ENCODE measurements at regions not wholly inside any gene's neighbourhood (a gene's known extent, or its start where the extent isn't known, plus 50 kb on each side); places are given as distances from the start of the nearest gene placed in this dataset.

DNA sequence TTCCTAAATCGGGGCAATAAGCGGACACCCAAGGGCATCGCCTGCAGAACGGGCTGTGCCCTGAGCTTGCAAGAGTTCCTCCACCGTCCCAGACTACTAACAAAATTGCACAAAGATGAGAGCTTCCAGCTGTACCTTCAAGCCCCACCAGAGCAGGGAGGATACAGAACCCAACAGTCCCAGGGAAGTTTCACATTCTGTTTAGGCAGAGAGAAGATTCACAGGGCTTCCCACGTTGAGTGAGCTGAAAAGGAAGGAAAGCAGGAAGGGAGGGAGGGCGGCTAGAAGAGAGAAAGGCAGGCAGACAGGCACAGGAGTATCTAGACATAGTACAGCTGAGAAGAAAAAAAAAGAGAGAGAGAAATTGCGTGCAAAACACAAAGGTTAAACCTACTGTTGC lies 112.6 kb upstream of the AFDN start:
- FAIRE-seq: no peak
- POLR2A ChIA-PET: no interaction called here
- CTCF ChIA-PET: interaction anchor here (0.8 to 1.7 kb wide), 2 partner anchors 10 to 114 kb away, joined by 3 to 5 read pairs; no protein-coding TSS in a partner anchor
- H3K4me2 ChIP-seq: no peak overlapping the region
- H3K4me3 ChIP-seq: no peak overlapping the region
- no peak overlapping the region for H3K27ac ChIP-seq
- TF ChIP-seq NR3C1 (IDR thresholded peaks at IDR 0.05) (no peak), TFCP2L1 (CRISPR knock-in tag; IDR thresholded peaks at IDR 0.05) (no peak), JUN (IDR thresholded peaks at IDR 0.05) (no peak), TP53 (CRISPR knock-in tag; IDR thresholded peaks at IDR 0.05) (no peak), CEBPB (IDR thresholded peaks at IDR 0.05) (no peak), SMC3 (IDR thresholded peaks at IDR 0.05) (no peak), NPAS2 (CRISPR knock-in tag; IDR thresholded peaks at IDR 0.05; ENCODE audit: borderline replicate concordance) (no peak), CBX8 (IDR thresholded peaks at IDR 0.05) (no peak)
- TF ChIP-seq, protein P1, sequence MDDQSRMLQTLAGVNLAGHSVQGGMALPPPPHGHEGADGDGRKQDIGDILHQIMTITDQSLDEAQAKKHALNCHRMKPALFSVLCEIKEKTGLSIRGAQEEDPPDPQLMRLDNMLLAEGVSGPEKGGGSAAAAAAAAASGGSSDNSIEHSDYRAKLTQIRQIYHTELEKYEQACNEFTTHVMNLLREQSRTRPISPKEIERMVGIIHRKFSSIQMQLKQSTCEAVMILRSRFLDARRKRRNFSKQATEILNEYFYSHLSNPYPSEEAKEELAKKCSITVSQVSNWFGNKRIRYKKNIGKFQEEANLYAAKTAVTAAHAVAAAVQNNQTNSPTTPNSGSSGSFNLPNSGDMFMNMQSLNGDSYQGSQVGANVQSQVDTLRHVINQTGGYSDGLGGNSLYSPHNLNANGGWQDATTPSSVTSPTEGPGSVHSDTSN (IDR thresholded peaks at IDR 0.05): no peak
- TF ChIP-seq, protein P2, sequence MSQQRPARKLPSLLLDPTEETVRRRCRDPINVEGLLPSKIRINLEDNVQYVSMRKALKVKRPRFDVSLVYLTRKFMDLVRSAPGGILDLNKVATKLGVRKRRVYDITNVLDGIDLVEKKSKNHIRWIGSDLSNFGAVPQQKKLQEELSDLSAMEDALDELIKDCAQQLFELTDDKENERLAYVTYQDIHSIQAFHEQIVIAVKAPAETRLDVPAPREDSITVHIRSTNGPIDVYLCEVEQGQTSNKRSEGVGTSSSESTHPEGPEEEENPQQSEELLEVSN (IDR thresholded peaks at IDR 0.05; ENCODE audit: borderline replicate concordance, low read depth): no peak
- TF ChIP-seq, protein P3, sequence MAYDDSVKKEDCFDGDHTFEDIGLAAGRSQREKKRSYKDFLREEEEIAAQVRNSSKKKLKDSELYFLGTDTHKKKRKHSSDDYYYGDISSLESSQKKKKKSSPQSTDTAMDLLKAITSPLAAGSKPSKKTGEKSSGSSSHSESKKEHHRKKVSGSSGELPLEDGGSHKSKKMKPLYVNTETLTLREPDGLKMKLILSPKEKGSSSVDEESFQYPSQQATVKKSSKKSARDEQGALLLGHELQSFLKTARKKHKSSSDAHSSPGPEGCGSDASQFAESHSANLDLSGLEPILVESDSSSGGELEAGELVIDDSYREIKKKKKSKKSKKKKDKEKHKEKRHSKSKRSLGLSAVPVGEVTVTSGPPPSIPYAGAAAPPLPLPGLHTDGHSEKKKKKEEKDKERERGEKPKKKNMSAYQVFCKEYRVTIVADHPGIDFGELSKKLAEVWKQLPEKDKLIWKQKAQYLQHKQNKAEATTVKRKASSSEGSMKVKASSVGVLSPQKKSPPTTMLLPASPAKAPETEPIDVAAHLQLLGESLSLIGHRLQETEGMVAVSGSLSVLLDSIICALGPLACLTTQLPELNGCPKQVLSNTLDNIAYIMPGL (CRISPR knock-in tag; IDR thresholded peaks at IDR 0.05; ENCODE audit: borderline replicate concordance): no peak
- TF ChIP-seq, protein P4, sequence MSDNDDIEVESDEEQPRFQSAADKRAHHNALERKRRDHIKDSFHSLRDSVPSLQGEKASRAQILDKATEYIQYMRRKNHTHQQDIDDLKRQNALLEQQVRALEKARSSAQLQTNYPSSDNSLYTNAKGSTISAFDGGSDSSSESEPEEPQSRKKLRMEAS (IDR thresholded peaks at IDR 0.05): no peak
- 0% methylated on average over 3 of the region's 8 CpGs for WGBS (ENCODE audit: missing lambda C conversion rate)
- no peak for DNase-seq (ENCODE audit: low read depth in 1 of 2, low spot score in 1 of 2)
- H3K9me3 ChIP-seq: no peaks in the 10 kb centered on the region
- ATAC-seq: no peak; a peak in 1 of 6 replicates
- no peaks in the 10 kb centered on the region for H3K4me1 ChIP-seq

DNA sequence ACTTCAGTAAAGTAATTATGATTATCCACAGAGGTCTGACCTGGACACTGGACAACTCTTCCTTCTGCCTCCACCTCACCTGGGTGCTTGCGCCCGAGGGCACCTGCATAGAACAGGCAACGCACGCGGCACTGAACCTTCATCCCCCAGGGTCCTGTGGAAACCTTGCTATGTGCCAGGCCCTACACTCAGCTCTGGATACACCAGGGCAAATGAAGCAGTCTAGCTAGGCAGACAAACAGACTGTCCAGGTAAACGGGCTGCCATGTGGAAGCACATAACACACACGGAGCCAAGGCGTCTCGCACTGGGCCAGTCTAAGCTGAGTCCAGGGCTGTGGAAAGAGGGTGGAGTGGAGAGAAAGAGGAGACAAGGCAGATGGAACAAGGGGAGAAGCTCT lies 109.3 kb upstream of the AFDN start:
- Histone ChIP-seq H3K4me1 (no peaks in the 10 kb centered on the region), H3K4me2 (no peak overlapping the region), H3K4me3 (no peak overlapping the region), H3K27ac (no peak overlapping the region), H3K9me3 (no peaks in the 10 kb centered on the region)
- TF ChIP-seq ZFP36 (IDR thresholded peaks at IDR 0.05; ENCODE audit: borderline replicate concordance, partially characterized antibody) (no peak), TP53 (CRISPR knock-in tag; IDR thresholded peaks at IDR 0.05) (no peak), ZSCAN20 (CRISPR knock-in tag; IDR thresholded peaks at IDR 0.05) (no peak), JUNB (IDR thresholded peaks at IDR 0.05) (no peak), POLR2A (IDR thresholded peaks at IDR 0.05; ENCODE audit: low read length) (no peak), FOSL2 (IDR thresholded peaks at IDR 0.05) (no peak), FOSL2 (CRISPR knock-in tag; IDR thresholded peaks at IDR 0.05) (no peak), SREBF2 (IDR thresholded peaks at IDR 0.05) (no peak), RARB (CRISPR knock-in tag; IDR thresholded peaks at IDR 0.05) (no peak), KDM5A (IDR thresholded peaks at IDR 0.05) (no peak), TFCP2L1 (CRISPR knock-in tag; IDR thresholded peaks at IDR 0.05) (no peak), KDM1A (IDR thresholded peaks at IDR 0.05; ENCODE audit: low read depth) (no peak)
- TF ChIP-seq, protein P5, sequence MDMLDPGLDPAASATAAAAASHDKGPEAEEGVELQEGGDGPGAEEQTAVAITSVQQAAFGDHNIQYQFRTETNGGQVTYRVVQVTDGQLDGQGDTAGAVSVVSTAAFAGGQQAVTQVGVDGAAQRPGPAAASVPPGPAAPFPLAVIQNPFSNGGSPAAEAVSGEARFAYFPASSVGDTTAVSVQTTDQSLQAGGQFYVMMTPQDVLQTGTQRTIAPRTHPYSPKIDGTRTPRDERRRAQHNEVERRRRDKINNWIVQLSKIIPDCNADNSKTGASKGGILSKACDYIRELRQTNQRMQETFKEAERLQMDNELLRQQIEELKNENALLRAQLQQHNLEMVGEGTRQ (IDR thresholded peaks at IDR 0.05): no peak
- TF ChIP-seq, protein P1 (IDR thresholded peaks at IDR 0.05): no peak
- FAIRE-seq (no peak), ATAC-seq (no peak), DNase-seq (ENCODE audit: low read depth in 1 of 2, low spot score in 1 of 2) (no peak)
- POLR2A ChIA-PET: no interaction called here
- CTCF ChIA-PET: interaction anchor here (1.0 kb wide), 1 partner anchor 13 kb away, joined by 3 read pairs; no protein-coding TSS in a partner anchor
- WGBS (ENCODE audit: missing lambda C conversion rate): 83% methylated on average over 8 of the region's 9 CpGs
